ENCODE measurements at regions not wholly inside any gene's neighbourhood (a gene's known extent, or its start where the extent isn't known, plus 50 kb on each side); places are given as distances from the start of the nearest gene placed in this dataset.
"Not testable (repeated sequence)": the region's sequence is repeated elsewhere in the genome, so short reads cannot be mapped to it uniquely, and the experiment has no call there.

DNA sequence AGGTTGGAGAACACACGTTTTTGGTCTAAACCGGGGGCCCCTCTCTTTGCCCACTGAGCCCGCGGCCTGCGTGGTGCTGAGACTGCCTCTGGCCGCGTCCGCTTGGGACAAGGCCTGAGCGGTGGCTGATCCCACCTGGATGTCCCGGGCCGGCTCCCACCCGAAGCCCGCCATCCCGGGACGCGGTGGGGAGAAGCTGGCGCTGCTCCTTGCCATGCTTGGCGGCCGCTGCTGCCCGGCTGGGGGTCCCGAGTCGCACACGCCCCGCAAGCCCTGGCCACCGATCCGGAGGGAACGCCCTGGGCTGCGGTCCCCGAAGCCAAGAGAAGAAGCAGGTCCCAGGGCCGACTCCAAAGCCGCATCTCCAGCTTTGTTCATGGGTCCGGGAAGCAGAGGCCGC is 130.1 kb downstream of the POTEH start:
- TF ChIP-seq, protein P1, sequence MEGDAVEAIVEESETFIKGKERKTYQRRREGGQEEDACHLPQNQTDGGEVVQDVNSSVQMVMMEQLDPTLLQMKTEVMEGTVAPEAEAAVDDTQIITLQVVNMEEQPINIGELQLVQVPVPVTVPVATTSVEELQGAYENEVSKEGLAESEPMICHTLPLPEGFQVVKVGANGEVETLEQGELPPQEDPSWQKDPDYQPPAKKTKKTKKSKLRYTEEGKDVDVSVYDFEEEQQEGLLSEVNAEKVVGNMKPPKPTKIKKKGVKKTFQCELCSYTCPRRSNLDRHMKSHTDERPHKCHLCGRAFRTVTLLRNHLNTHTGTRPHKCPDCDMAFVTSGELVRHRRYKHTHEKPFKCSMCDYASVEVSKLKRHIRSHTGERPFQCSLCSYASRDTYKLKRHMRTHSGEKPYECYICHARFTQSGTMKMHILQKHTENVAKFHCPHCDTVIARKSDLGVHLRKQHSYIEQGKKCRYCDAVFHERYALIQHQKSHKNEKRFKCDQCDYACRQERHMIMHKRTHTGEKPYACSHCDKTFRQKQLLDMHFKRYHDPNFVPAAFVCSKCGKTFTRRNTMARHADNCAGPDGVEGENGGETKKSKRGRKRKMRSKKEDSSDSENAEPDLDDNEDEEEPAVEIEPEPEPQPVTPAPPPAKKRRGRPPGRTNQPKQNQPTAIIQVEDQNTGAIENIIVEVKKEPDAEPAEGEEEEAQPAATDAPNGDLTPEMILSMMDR (IDR thresholded peaks at IDR 0.05): not testable (repeated sequence)
- TF ChIP-seq, protein P2, sequence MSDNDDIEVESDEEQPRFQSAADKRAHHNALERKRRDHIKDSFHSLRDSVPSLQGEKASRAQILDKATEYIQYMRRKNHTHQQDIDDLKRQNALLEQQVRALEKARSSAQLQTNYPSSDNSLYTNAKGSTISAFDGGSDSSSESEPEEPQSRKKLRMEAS (CRISPR knock-in tag; IDR thresholded peaks at IDR 0.05): not testable (repeated sequence)
- TF ChIP-seq, protein P3, sequence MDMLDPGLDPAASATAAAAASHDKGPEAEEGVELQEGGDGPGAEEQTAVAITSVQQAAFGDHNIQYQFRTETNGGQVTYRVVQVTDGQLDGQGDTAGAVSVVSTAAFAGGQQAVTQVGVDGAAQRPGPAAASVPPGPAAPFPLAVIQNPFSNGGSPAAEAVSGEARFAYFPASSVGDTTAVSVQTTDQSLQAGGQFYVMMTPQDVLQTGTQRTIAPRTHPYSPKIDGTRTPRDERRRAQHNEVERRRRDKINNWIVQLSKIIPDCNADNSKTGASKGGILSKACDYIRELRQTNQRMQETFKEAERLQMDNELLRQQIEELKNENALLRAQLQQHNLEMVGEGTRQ (CRISPR knock-in tag; IDR thresholded peaks at IDR 0.05): not testable (repeated sequence)
- TF ChIP-seq, protein P4, sequence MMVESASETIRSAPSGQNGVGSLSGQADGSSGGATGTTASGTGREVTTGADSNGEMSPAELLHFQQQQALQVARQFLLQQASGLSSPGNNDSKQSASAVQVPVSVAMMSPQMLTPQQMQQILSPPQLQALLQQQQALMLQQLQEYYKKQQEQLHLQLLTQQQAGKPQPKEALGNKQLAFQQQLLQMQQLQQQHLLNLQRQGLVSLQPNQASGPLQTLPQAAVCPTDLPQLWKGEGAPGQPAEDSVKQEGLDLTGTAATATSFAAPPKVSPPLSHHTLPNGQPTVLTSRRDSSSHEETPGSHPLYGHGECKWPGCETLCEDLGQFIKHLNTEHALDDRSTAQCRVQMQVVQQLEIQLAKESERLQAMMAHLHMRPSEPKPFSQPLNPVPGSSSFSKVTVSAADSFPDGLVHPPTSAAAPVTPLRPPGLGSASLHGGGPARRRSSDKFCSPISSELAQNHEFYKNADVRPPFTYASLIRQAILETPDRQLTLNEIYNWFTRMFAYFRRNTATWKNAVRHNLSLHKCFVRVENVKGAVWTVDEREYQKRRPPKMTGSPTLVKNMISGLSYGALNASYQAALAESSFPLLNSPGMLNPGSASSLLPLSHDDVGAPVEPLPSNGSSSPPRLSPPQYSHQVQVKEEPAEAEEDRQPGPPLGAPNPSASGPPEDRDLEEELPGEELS (CRISPR knock-in tag; IDR thresholded peaks at IDR 0.05): not testable (repeated sequence)
- TF ChIP-seq, protein P5, sequence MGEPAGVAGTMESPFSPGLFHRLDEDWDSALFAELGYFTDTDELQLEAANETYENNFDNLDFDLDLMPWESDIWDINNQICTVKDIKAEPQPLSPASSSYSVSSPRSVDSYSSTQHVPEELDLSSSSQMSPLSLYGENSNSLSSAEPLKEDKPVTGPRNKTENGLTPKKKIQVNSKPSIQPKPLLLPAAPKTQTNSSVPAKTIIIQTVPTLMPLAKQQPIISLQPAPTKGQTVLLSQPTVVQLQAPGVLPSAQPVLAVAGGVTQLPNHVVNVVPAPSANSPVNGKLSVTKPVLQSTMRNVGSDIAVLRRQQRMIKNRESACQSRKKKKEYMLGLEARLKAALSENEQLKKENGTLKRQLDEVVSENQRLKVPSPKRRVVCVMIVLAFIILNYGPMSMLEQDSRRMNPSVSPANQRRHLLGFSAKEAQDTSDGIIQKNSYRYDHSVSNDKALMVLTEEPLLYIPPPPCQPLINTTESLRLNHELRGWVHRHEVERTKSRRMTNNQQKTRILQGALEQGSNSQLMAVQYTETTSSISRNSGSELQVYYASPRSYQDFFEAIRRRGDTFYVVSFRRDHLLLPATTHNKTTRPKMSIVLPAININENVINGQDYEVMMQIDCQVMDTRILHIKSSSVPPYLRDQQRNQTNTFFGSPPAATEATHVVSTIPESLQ (CRISPR knock-in tag; IDR thresholded peaks at IDR 0.05): not testable (repeated sequence)
- TF ChIP-seq FOXK1 (CRISPR knock-in tag; IDR thresholded peaks at IDR 0.05); ELF4 (CRISPR knock-in tag; IDR thresholded peaks at IDR 0.05; ENCODE audit: low read depth); NR3C1 (CRISPR knock-in tag; conservative IDR thresholded peaks at IDR 0.05; ENCODE audit: low read depth); RELA (CRISPR knock-in tag; IDR thresholded peaks at IDR 0.05; ENCODE audit: borderline replicate concordance); TEAD1 (CRISPR knock-in tag; IDR thresholded peaks at IDR 0.05); ZNF423 (CRISPR knock-in tag; IDR thresholded peaks at IDR 0.05); OVOL2 (CRISPR knock-in tag; IDR thresholded peaks at IDR 0.05; ENCODE audit: borderline replicate concordance): not testable (repeated sequence)

All from WTC11 (cell line).